Fibroblast of lung (primary cell): ENCODE measurements at regions not wholly inside any gene's neighbourhood (a gene's known extent, or its start where the extent isn't known, plus 50 kb on each side); places are given as distances from the start of the nearest gene placed in this dataset.

Experiments
- DNase-seq, 2 donors: peaks; one replicate each; pipeline versions ENCODE4 v3.0.0 to v3.0.0-alpha.2; 2010; ENCODE audit warnings: low read depth in 2 of 2
- H2AFZ ChIP-seq: 2 replicates; pipeline ENCODE4 v1.5.1; 2012; ENCODE audit warnings: low read length, control low read depth, inconsistent platforms
- H3K27ac ChIP-seq: 2 replicates; pipeline ENCODE4 v1.5.1; 2011; ENCODE audit warnings: low read length, control low read depth; ENCODE audit not compliant: insufficient read depth
- H3K27me3 ChIP-seq: 2 replicates; pipeline ENCODE4 v1.5.1; 2011; ENCODE audit warnings: mild to moderate bottlenecking, low read length; ENCODE audit not compliant: control insufficient read depth, insufficient read depth
- H3K36me3 ChIP-seq: 2 replicates; pipeline ENCODE4 v1.5.1; 2011; ENCODE audit warnings: low read length; ENCODE audit not compliant: control insufficient read depth, insufficient read depth
- H3K4me1 ChIP-seq: 2 replicates; pipeline ENCODE4 v1.5.1; 2011; ENCODE audit warnings: low read length; ENCODE audit not compliant: control insufficient read depth, insufficient read depth; ENCODE audit errors: extremely low read depth
- H3K4me2 ChIP-seq: 2 replicates; pipeline ENCODE4 v1.5.1; 2011; ENCODE audit warnings: low read length, control low read depth; ENCODE audit not compliant: insufficient read depth; ENCODE audit errors: extremely low read depth
- H3K4me3 ChIP-seq, 4 experiments: fragments of 200-600 bp in 1 of 4; sonication (generic) in 1 of 4; replicated peaks in 1 of 4; 2 replicates each; pipeline ENCODE4 v1.5.1; 2011 to 2016; ENCODE audit warnings: low read length in 4 of 4, low read depth in 3 of 4, mild to moderate bottlenecking in 3 of 4, control low read depth in 2 of 4, inconsistent platforms in 1 of 4, mixed read lengths in 1 of 4; ENCODE audit not compliant: insufficient read depth in 1 of 4; ENCODE audit errors: control extremely low read depth in 1 of 4
- H3K79me2 ChIP-seq: 2 replicates; pipeline ENCODE4 v1.5.1; 2012; ENCODE audit warnings: mild to moderate bottlenecking, low read length, inconsistent platforms; ENCODE audit not compliant: control insufficient read depth, insufficient read depth
- H3K9ac ChIP-seq: 2 replicates; pipeline ENCODE4 v1.5.1; 2011; ENCODE audit warnings: mild to moderate bottlenecking, low read length, control low read depth; ENCODE audit not compliant: insufficient read depth
- H3K9me3 ChIP-seq: 2 replicates; pipeline ENCODE4 v1.5.1; 2012; ENCODE audit warnings: low read depth, low read length; ENCODE audit not compliant: control insufficient read depth, insufficient read depth
- H4K20me1 ChIP-seq: 2 replicates; pipeline ENCODE4 v1.5.1; 2011; ENCODE audit warnings: low read length; ENCODE audit not compliant: control insufficient read depth, insufficient read depth; ENCODE audit errors: extremely low read depth
- CTCF ChIP-seq, 2 donors: IDR thresholded peaks in 1 of 2; conservative IDR thresholded peaks in 1 of 2; 1 replicate in 1 of 2; 2 replicates in 1 of 2; pipeline ENCODE4 v1.5.1; 2011 to 2012; ENCODE audit warnings: low read length in 2 of 2, control low read depth in 1 of 2, inconsistent platforms in 1 of 2, low read depth in 1 of 2, mild to moderate bottlenecking in 1 of 2
- EZH2 ChIP-seq: IDR thresholded peaks from 2 replicates; pipeline ENCODE4 v1.5.1; 2012; ENCODE audit warnings: low read length, control low read depth, mild to moderate bottlenecking; ENCODE audit errors: missing control alignments

- H3K36me3 ChIP-seq, result no peaks in the 10 kb centered on the region
- peaks cover 4% of the 10 kb centered on the region for H3K4me1 ChIP-seq
- no peaks in the 10 kb centered on the region for H3K79me2 ChIP-seq
- no peak overlapping the region for H3K27ac ChIP-seq
- H3K27me3 ChIP-seq, result no peaks in the 10 kb centered on the region
- TF ChIP-seq EZH2 (no peak), CTCF (conservative IDR thresholded peaks at IDR 0.05 in 1 of 2, IDR thresholded peaks at IDR 0.05 in 1 of 2; ENCODE audit: low read depth in 1 of 2, low read length in 2 of 2) (no peak)
- H3K4me2 ChIP-seq, result no peak overlapping the region
- no peaks in the 10 kb centered on the region for H4K20me1 ChIP-seq
- no peak for DNase-seq
- no peak overlapping the region for H3K4me3 ChIP-seq
- H3K9ac ChIP-seq, result no peak overlapping the region
- no peak overlapping the region for H2AFZ ChIP-seq
- no peaks in the 10 kb centered on the region for H3K9me3 ChIP-seq
These were observed 90.0 kb upstream of the TSHZ3 start for GRCh38 chr19:31439270-31439573.

- H3K27ac ChIP-seq, result no peak overlapping the region
- no peak overlapping the region for H3K4me3 ChIP-seq
- peaks cover 3% of the 10 kb centered on the region for H3K4me1 ChIP-seq
- no peak for TF ChIP-seq CTCF (conservative IDR thresholded peaks at IDR 0.05 in 1 of 2, IDR thresholded peaks at IDR 0.05 in 1 of 2; ENCODE audit: low read depth in 1 of 2, low read length in 2 of 2)
- TF ChIP-seq EZH2, result no peak
- H3K9me3 ChIP-seq, result no peaks in the 10 kb centered on the region
- H2AFZ ChIP-seq, result no peak overlapping the region
- H3K36me3 ChIP-seq, result no peaks in the 10 kb centered on the region
- H3K79me2 ChIP-seq, result no peaks in the 10 kb centered on the region
- H3K4me2 ChIP-seq, result no peak overlapping the region
- no peak overlapping the region for H3K9ac ChIP-seq
- DNase-seq, result peak in 1 of 2 donors; percentile 39
- H3K27me3 ChIP-seq, result no peaks in the 10 kb centered on the region
- H4K20me1 ChIP-seq, result no peaks in the 10 kb centered on the region
These were observed 95.7 kb upstream of the TSHZ3 start for GRCh38 chr19:31444931-31445330.

- H3K27me3 ChIP-seq, result no peaks in the 10 kb centered on the region
- no peak overlapping the region for H3K9ac ChIP-seq
- no peak overlapping the region for H3K4me2 ChIP-seq
- no peak for TF ChIP-seq EZH2
- no peak for TF ChIP-seq CTCF (conservative IDR thresholded peaks at IDR 0.05 in 1 of 2, IDR thresholded peaks at IDR 0.05 in 1 of 2; ENCODE audit: low read depth in 1 of 2, low read length in 2 of 2)
- no peaks in the 10 kb centered on the region for H4K20me1 ChIP-seq
- H2AFZ ChIP-seq, result no peak overlapping the region
- DNase-seq, result no peak
- no peaks in the 10 kb centered on the region for H3K9me3 ChIP-seq
- no peaks in the 10 kb centered on the region for H3K79me2 ChIP-seq
- H3K4me1 ChIP-seq, result peaks cover 3% of the 10 kb centered on the region
- no peaks in the 10 kb centered on the region for H3K36me3 ChIP-seq
- H3K4me3 ChIP-seq, result no peak overlapping the region
- H3K27ac ChIP-seq, result no peak overlapping the region
These were observed 96.2 kb upstream of the TSHZ3 start for GRCh38 chr19:31445406-31445805.
